ENCODE measurements at regions not wholly inside any gene's neighbourhood (a gene's known extent, or its start where the extent isn't known, plus 50 kb on each side); places are given as distances from the start of the nearest gene placed in this dataset.

DNA sequence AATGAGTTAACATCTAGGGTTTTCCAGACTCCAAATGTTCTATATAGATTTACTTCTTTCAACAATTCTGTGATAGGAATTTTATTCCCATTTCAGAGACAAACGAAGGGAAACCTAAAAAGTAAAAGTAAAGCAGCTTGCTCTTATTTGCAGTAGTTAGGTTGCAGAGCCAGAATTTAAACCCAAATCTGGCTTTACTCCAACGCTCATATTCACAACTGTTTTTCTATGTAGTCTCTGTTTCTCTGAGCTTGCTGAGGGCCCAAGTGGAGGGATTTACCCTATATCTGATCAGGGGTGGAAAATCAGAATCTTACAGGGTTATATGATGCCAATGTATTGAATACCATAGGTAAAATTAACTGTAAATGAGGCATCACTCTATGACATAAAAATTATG, 599.1 kb upstream of the GRIA3 start:
- Histone ChIP-seq H3K4me3 (no peak overlapping the region), H3K9me3 (no peaks in the 10 kb centered on the region), H3K4me1 (no peaks in the 10 kb centered on the region), H3K27me3 (no peaks in the 10 kb centered on the region), H3K27ac (no peak overlapping the region), H3K36me3 (no peaks in the 10 kb centered on the region)
- TF ChIP-seq, protein P1, sequence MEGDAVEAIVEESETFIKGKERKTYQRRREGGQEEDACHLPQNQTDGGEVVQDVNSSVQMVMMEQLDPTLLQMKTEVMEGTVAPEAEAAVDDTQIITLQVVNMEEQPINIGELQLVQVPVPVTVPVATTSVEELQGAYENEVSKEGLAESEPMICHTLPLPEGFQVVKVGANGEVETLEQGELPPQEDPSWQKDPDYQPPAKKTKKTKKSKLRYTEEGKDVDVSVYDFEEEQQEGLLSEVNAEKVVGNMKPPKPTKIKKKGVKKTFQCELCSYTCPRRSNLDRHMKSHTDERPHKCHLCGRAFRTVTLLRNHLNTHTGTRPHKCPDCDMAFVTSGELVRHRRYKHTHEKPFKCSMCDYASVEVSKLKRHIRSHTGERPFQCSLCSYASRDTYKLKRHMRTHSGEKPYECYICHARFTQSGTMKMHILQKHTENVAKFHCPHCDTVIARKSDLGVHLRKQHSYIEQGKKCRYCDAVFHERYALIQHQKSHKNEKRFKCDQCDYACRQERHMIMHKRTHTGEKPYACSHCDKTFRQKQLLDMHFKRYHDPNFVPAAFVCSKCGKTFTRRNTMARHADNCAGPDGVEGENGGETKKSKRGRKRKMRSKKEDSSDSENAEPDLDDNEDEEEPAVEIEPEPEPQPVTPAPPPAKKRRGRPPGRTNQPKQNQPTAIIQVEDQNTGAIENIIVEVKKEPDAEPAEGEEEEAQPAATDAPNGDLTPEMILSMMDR (IDR thresholded peaks at IDR 0.05): no peak
- intact Hi-C loops (cut with DNase I; ENCODE audit: low total_unique reads): no loop called here
- no peak for DNase-seq (ENCODE audit: low spot score in 2 of 2)

DNA sequence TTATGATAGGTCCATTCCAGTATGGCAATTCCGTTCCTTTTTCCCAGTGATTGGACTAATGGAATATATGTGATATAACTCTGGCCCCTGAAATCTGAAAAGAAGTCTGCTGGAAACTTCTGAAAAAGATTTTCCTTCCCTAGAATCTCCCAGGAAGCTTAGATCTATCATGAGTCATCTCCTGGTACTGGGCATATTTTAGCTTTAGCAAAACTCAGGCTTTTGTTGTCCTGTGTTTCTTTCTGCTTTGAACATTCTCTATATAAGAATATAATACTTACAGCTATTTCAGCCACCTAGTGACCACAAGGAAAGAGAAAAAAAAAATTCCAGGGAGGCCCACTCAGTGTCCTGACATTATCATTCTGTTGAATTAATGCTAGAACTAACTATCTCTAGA, 597.2 kb upstream of the GRIA3 start:
- H3K4me3 ChIP-seq: no peak overlapping the region
- H3K36me3 ChIP-seq: no peaks in the 10 kb centered on the region
- no peak overlapping the region for H3K27ac ChIP-seq
- H3K9me3 ChIP-seq: no peaks in the 10 kb centered on the region
- TF ChIP-seq, protein P1 (IDR thresholded peaks at IDR 0.05): no peak
- TF ChIP-seq POLR2AphosphoS5 (IDR thresholded peaks at IDR 0.05) (no peak), POLR2A (IDR thresholded peaks at IDR 0.05) (no peak)
- DNase-seq (ENCODE audit: low spot score in 2 of 2): no peak
- no peaks in the 10 kb centered on the region for H3K4me1 ChIP-seq
- no peaks in the 10 kb centered on the region for H3K27me3 ChIP-seq
- intact Hi-C loops (cut with DNase I; ENCODE audit: low total_unique reads): loop anchor here (1.0 kb wide), 1 partner anchor 9 kb away; no protein-coding TSS in a partner anchor

DNA sequence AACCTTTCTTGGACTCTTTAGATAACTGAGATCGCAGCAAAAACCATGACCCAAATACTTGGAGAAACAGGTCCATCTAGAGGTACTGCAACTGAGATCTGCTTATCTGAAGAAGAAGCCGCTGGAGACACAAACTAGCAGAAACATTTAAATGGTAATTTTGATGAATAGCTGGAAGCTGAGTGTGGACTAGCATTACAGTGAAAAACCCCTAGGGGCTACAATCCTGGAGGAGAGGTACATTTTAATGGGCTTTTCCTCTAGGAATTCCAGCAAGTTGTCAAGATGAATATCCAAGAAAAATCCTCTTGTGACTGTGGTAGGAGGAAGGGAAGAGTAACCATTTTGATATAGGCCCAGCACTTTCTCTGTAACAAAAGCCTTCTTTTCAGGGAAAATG, 592.5 kb upstream of the GRIA3 start:
- TF ChIP-seq, protein P1 (IDR thresholded peaks at IDR 0.05): no peak
- no peak for TF ChIP-seq POLR2A (IDR thresholded peaks at IDR 0.05)
- no peak for TF ChIP-seq POLR2AphosphoS5 (IDR thresholded peaks at IDR 0.05)
- Histone ChIP-seq H3K36me3 (no peaks in the 10 kb centered on the region), H3K27me3 (no peaks in the 10 kb centered on the region), H3K9me3 (no peaks in the 10 kb centered on the region), H3K4me3 (no peak overlapping the region), H3K4me1 (no peaks in the 10 kb centered on the region), H3K27ac (no peak overlapping the region)
- DNase-seq (ENCODE audit: low spot score in 2 of 2): no peak
- intact Hi-C loops (cut with DNase I; ENCODE audit: low total_unique reads): no loop called here

DNA sequence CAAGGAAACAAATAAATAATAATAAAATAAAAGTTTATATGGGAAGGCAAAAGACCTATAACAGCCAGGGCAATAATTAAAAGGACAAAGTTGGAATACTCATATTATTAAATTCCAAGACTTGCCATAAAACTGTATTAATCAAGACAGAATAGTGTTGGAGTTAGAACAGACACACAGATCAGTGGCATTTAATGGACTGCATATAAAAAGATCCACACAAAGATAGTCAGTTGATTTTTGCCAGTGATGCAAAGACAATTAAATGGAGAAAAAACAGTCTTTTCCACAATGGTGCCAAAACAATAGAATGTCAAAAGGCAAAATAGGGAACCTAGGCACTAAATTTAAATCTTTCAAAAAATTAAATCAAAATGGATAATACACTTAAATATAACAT, 587.1 kb upstream of the GRIA3 start:
- Histone ChIP-seq H3K9me3 (no peaks in the 10 kb centered on the region), H3K27ac (no peak overlapping the region), H3K27me3 (no peaks in the 10 kb centered on the region), H3K36me3 (no peaks in the 10 kb centered on the region), H3K4me3 (no peak overlapping the region), H3K4me1 (no peaks in the 10 kb centered on the region)
- no peak for DNase-seq (ENCODE audit: low spot score in 2 of 2)
- TF ChIP-seq, protein P1 (IDR thresholded peaks at IDR 0.05): no peak
- TF ChIP-seq POLR2AphosphoS5 (IDR thresholded peaks at IDR 0.05): no peak
- no peak for TF ChIP-seq POLR2A (IDR thresholded peaks at IDR 0.05)
- intact Hi-C loops (cut with DNase I; ENCODE audit: low total_unique reads): loop anchor here (1.0 kb wide), 1 partner anchor 10 kb away; no protein-coding TSS in a partner anchor

DNA sequence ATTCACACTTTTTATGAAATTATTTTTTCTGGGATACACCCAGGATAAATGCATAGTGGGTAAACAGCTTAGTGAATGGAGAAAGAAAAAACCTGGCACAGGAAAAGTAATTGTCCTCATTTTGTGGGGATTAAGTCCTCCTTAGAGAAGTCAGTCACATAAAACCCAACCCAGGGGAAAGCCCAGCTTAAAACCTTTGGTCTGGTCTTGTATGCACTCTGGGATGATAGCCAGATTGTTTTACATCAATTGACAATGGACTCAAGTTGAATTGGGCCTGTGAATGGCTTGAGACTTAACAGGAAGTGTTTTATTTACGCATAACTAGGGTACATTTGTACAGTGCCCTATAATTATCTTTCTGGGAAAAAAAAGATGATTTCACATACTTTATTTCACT, 561.3 kb upstream of the GRIA3 start:
- no peak for DNase-seq (ENCODE audit: low spot score in 2 of 2)
- H3K4me3 ChIP-seq: no peak overlapping the region
- no peak overlapping the region for H3K27ac ChIP-seq
- no peaks in the 10 kb centered on the region for H3K9me3 ChIP-seq
- H3K4me1 ChIP-seq: no peaks in the 10 kb centered on the region
- TF ChIP-seq POLR2AphosphoS5 (IDR thresholded peaks at IDR 0.05): no peak
- TF ChIP-seq, protein P1 (IDR thresholded peaks at IDR 0.05): no peak
- no peak for TF ChIP-seq POLR2A (IDR thresholded peaks at IDR 0.05)
- H3K27me3 ChIP-seq: no peaks in the 10 kb centered on the region
- intact Hi-C loops (cut with DNase I; ENCODE audit: low total_unique reads): no loop called here
- no peaks in the 10 kb centered on the region for H3K36me3 ChIP-seq
